CD14-positive monocyte (primary cell): ENCODE measurements at regions not wholly inside any gene's neighbourhood (a gene's known extent, or its start where the extent isn't known, plus 50 kb on each side); places are given as distances from the start of the nearest gene placed in this dataset.

Source experiments
- DNase-seq, 3 donors: peaks; one replicate each; pipeline ENCODE4 v3.0.0-alpha.2; 2011 to 2022
- H2AFZ ChIP-seq: 2 replicates; pipeline ENCODE4 v1.6.0; 2012; ENCODE audit warnings: mild to moderate bottlenecking, low read depth, low read length, inconsistent platforms; ENCODE audit not compliant: insufficient read depth, poor library complexity, severe bottlenecking
- H3K27ac ChIP-seq, 2 donors: 1 replicate in 1 of 2; 2 replicates in 1 of 2; pipeline ENCODE4 v1.5.1; 2012 to 2013; ENCODE audit warnings: low read length in 2 of 2, control low read depth in 1 of 2, inconsistent platforms in 1 of 2, low read depth in 1 of 2, mild to moderate bottlenecking in 1 of 2
- H3K27me3 ChIP-seq, 2 donors: one replicate each; pipeline versions ENCODE4 v1.6.0 to v1.6.1; 2011 to 2013; ENCODE audit warnings: low read length in 2 of 2; ENCODE audit not compliant: control insufficient read depth in 2 of 2, insufficient read depth in 2 of 2
- H3K36me3 ChIP-seq, 2 donors: replicated peaks in 1 of 2; 1 replicate in 1 of 2; 2 replicates in 1 of 2; pipeline versions ENCODE4 v1.5.1 to v1.6.1; 2012 to 2013; ENCODE audit warnings: low read length in 2 of 2, control low read depth in 1 of 2, inconsistent platforms in 1 of 2, mild to moderate bottlenecking in 1 of 2; ENCODE audit not compliant: insufficient read depth in 2 of 2, control insufficient read depth in 1 of 2
- H3K4me1 ChIP-seq, 2 donors: 1 replicate in 1 of 2; 2 replicates in 1 of 2; pipeline versions ENCODE4 v1.5.1 to v1.6.1; 2012 to 2013; ENCODE audit warnings: low read length in 2 of 2, control low read depth in 1 of 2, inconsistent platforms in 1 of 2, mild to moderate bottlenecking in 1 of 2, moderate library complexity in 1 of 2; ENCODE audit not compliant: insufficient read depth in 2 of 2, control insufficient read depth in 1 of 2
- H3K4me2 ChIP-seq: replicated peaks from 2 replicates; pipeline ENCODE3; 2012; ENCODE audit warnings: low read length, moderate library complexity, mild to moderate bottlenecking; ENCODE audit not compliant: poor library complexity, severe bottlenecking; ENCODE audit errors: extremely low read depth
- H3K4me3 ChIP-seq, 3 experiments: fragments of 200-600 bp in 1 of 3; sonication (generic) in 1 of 3; replicated peaks in 1 of 3; 1 replicate in 2 of 3; 2 replicates in 1 of 3; pipeline ENCODE4 v1.5.1; 2011 to 2013; ENCODE audit warnings: low read length in 3 of 3, mild to moderate bottlenecking in 3 of 3, control low read depth in 2 of 3, low read depth in 2 of 3, inconsistent platforms in 1 of 3, moderate library complexity in 1 of 3
- H3K79me2 ChIP-seq: 2 replicates; pipeline ENCODE4 v1.6.0; 2012; ENCODE audit warnings: mild to moderate bottlenecking, control low read depth, inconsistent platforms, low read length, moderate library complexity; ENCODE audit not compliant: insufficient read depth
- H3K9ac ChIP-seq: 2 replicates; pipeline ENCODE4 v1.6.0; 2017; ENCODE audit warnings: low read length, mild to moderate bottlenecking; ENCODE audit not compliant: insufficient read depth, poor library complexity, severe bottlenecking
- H3K9me3 ChIP-seq, 2 donors: replicated peaks in 1 of 2; 1 replicate in 1 of 2; 2 replicates in 1 of 2; pipeline versions ENCODE4 v1.5.1 to v1.6.1; 2012 to 2013; ENCODE audit warnings: low read length in 2 of 2, control low read depth in 1 of 2; ENCODE audit not compliant: control insufficient read depth in 1 of 2, insufficient read depth in 1 of 2
- H4K20me1 ChIP-seq: 2 replicates; pipeline ENCODE4 v1.6.0; 2012; ENCODE audit warnings: mild to moderate bottlenecking, low read length, control low read depth, moderate library complexity; ENCODE audit not compliant: insufficient read depth
- H3K27ac Mint-ChIP-seq, 7 donors: one replicate each; pipeline ENCODE4 v1.8.0; 2020; ENCODE audit warnings: mild to moderate bottlenecking in 7 of 7, mixed read lengths in 7 of 7, moderate library complexity in 6 of 7, inconsistent platforms in 2 of 7
- H3K27me3 Mint-ChIP-seq, 3 donors: one replicate each; pipeline ENCODE4 v1.8.0; 2021 to 2022; ENCODE audit warnings: low read depth in 3 of 3, mild to moderate bottlenecking in 3 of 3, mixed read lengths in 3 of 3, moderate library complexity in 3 of 3, inconsistent platforms in 1 of 3
- H3K36me3 Mint-ChIP-seq, 2 donors: one replicate each; pipeline ENCODE4 v1.8.0; 2020; ENCODE audit warnings: mixed read lengths in 2 of 2, inconsistent platforms in 1 of 2, mild to moderate bottlenecking in 1 of 2
- H3K4me1 Mint-ChIP-seq: one replicate; pipeline ENCODE4 v1.8.0; 2020; ENCODE audit warnings: mild to moderate bottlenecking, mixed read lengths
- H3K4me3 Mint-ChIP-seq, 2 donors: one replicate each; pipeline ENCODE4 v1.8.0; 2020; ENCODE audit warnings: mild to moderate bottlenecking in 2 of 2, mixed read lengths in 2 of 2, moderate library complexity in 1 of 2
- H3K9me3 Mint-ChIP-seq, 7 donors: one replicate each; pipeline ENCODE4 v1.8.0; 2020 to 2022; ENCODE audit warnings: mixed read lengths in 7 of 7, mild to moderate bottlenecking in 6 of 7, moderate library complexity in 6 of 7, inconsistent platforms in 2 of 7
- WGBS: methylation state at CpG from one replicate; pipeline ENCODE4 v1.1.5; 2013; ENCODE audit warnings: missing lambda C conversion rate; ENCODE audit not compliant: insufficient coverage; 5-methylcytosine and 5-hydroxymethylcytosine counted together
- intact Hi-C, 2 donors: fragments of 100-400 bp; cut with micrococcal nuclease; formaldehyde crosslinking; loops; one replicate each; pipeline versions ENCODE4 v1.15.0 to v1.15.1; 2023
- TF ChIP-seq, protein P1 (sequence below): fragments of 200-600 bp; IDR thresholded peaks from one replicate; pipeline ENCODE4 v1.8.0; 2022; ENCODE audit warnings: antibody characterized with exemption, mild to moderate bottlenecking

DNA sequence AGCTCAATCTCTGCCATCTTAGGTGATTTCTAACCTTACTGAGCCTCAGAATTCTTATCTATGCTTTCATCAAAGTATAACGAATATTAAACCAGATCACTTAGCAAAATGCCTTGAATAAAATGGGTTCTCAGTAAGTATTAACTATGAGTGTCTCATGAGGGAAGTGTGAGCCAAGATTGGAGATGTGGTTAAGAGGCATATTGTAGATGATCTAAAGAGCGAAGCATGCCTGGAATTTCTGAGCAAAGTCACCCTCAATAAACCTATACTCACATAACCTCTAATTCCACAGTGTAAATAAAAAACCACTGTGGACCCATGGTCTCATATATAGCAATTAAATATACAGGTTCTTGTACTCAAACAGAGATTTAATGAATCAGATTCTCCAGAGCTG lies 193.1 kb upstream of the FSCB start:
- Mint-ChIP-seq H3K9me3 (peaks cover 4 to 19% (median 9%) of the 10 kb centered on the region in 7 donors), H3K36me3 (no peaks in the 10 kb centered on the region), H3K4me1 (no peaks in the 10 kb centered on the region), H3K4me3 (no peak overlapping the region), H3K27me3 (no peaks in the 10 kb centered on the region), H3K27ac (no peak overlapping the region)
- Histone ChIP-seq H3K79me2 (no peaks in the 10 kb centered on the region), H3K36me3 (no peaks in the 10 kb centered on the region), H3K27me3 (no peaks in the 10 kb centered on the region), H2AFZ (no peak overlapping the region), H3K9ac (no peak overlapping the region), H3K4me2 (no peak overlapping the region), H3K9me3 (peaks cover 0 to 16% of the 10 kb centered on the region in 2 donors), H3K27ac (no peak overlapping the region), H3K4me3 (no peak overlapping the region), H4K20me1 (no peaks in the 10 kb centered on the region), H3K4me1 (no peaks in the 10 kb centered on the region)
- no peak for DNase-seq
- intact Hi-C loops: no loop called here
- WGBS: no CpG with 5 or more reads among the region's 2 CpGs
- TF ChIP-seq, protein P1, sequence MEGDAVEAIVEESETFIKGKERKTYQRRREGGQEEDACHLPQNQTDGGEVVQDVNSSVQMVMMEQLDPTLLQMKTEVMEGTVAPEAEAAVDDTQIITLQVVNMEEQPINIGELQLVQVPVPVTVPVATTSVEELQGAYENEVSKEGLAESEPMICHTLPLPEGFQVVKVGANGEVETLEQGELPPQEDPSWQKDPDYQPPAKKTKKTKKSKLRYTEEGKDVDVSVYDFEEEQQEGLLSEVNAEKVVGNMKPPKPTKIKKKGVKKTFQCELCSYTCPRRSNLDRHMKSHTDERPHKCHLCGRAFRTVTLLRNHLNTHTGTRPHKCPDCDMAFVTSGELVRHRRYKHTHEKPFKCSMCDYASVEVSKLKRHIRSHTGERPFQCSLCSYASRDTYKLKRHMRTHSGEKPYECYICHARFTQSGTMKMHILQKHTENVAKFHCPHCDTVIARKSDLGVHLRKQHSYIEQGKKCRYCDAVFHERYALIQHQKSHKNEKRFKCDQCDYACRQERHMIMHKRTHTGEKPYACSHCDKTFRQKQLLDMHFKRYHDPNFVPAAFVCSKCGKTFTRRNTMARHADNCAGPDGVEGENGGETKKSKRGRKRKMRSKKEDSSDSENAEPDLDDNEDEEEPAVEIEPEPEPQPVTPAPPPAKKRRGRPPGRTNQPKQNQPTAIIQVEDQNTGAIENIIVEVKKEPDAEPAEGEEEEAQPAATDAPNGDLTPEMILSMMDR: no peak

DNA sequence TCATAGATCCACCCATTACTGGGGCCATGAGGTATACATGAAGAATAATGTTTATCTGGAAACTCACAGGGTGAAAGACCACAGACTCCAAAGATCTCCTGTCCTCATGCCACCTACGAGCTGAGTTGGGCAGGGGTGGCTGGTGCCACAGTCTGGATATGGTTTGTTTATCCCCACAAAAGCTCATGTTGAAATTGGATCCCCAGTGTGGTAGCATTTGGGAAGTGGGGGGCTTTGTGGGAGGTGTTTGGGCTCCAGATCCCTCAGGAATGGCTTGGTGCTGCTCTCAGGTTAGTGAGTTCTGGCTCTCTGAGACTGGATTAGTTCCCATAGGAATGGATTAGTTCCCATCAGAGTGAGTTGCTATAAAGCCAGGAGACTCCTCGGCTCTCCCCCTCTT lies 192.3 kb upstream of the FSCB start:
- Mint-ChIP-seq H3K4me3 (no peak overlapping the region), H3K36me3 (no peaks in the 10 kb centered on the region), H3K27ac (no peak overlapping the region), H3K4me1 (no peaks in the 10 kb centered on the region), H3K9me3 (peaks cover 4 to 19% (median 10%) of the 10 kb centered on the region in 7 donors), H3K27me3 (no peaks in the 10 kb centered on the region)
- intact Hi-C loops: no loop called here
- H3K9ac ChIP-seq: no peak overlapping the region
- H3K79me2 ChIP-seq: no peaks in the 10 kb centered on the region
- H3K36me3 ChIP-seq: no peaks in the 10 kb centered on the region
- DNase-seq: no peak
- no peak overlapping the region for H3K4me3 ChIP-seq
- TF ChIP-seq, protein P1: no peak
- no peaks in the 10 kb centered on the region for H3K4me1 ChIP-seq
- H3K9me3 ChIP-seq: peaks cover 0 to 13% of the 10 kb centered on the region in 2 donors
- no CpG with 5 or more reads among the region's 2 CpGs for WGBS
- H3K27ac ChIP-seq: no peak overlapping the region
- no peaks in the 10 kb centered on the region for H4K20me1 ChIP-seq
- H3K27me3 ChIP-seq: no peaks in the 10 kb centered on the region
- H2AFZ ChIP-seq: no peak overlapping the region
- H3K4me2 ChIP-seq: no peak overlapping the region
